ENCODE measurements at regions not wholly inside any gene's neighbourhood (a gene's known extent, or its start where the extent isn't known, plus 50 kb on each side); places are given as distances from the start of the nearest gene placed in this dataset.

DNA sequence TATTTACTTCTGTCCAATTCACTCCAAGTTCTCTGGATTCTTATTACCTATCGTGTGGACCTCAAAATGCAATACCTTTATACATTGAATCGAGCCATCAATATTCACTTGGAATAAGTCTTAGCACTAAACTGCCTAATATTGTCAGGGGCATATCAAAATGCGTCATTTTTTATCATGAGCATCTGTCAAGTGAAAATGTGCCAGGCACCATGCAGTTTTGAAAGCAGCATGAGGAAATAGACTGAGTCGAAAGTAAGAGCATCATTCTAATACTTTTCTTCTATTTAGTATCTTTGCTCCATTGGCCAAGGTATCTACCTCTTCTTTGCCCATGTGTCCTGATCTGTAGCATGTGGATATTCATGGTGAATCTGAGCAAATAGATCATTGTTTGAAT, 1193.4 kb downstream of the CDH11 start:
- no peak overlapping the region for H3K9ac ChIP-seq (ENCODE audit: low read length in 2 of 2)
- H3K9me3 ChIP-seq (ENCODE audit: control insufficient read depth in 2 of 2, low read length in 2 of 2) = no peaks in the 10 kb centered on the region
- H3K4me3 ChIP-seq (ENCODE audit: low read length in 2 of 2) = no peak overlapping the region
- no peak overlapping the region for H3K27ac ChIP-seq (ENCODE audit: low read length)
- no peaks in the 10 kb centered on the region for H3K36me3 ChIP-seq (ENCODE audit: control insufficient read depth in 2 of 2, insufficient read depth in 2 of 2, low read length in 2 of 2)
- H3K4me1 ChIP-seq (ENCODE audit: control insufficient read depth, insufficient read depth, low read length) = no peaks in the 10 kb centered on the region
- no peaks in the 10 kb centered on the region for H3K27me3 ChIP-seq (ENCODE audit: control insufficient read depth in 1 of 2, insufficient read depth in 2 of 2, low read length in 2 of 2)

GRCh38 chr16:63925221-63925620, 1196.6 kb downstream of the CDH11 start:
- no peaks in the 10 kb centered on the region for H3K36me3 ChIP-seq (ENCODE audit: control insufficient read depth in 2 of 2, insufficient read depth in 2 of 2, low read length in 2 of 2)
- no peak overlapping the region for H3K9ac ChIP-seq (ENCODE audit: low read length in 2 of 2)
- H3K27ac ChIP-seq (ENCODE audit: low read length) = no peak overlapping the region
- no peak overlapping the region for H3K4me3 ChIP-seq (ENCODE audit: low read length in 2 of 2)
- H3K4me1 ChIP-seq (ENCODE audit: control insufficient read depth, insufficient read depth, low read length) = no peaks in the 10 kb centered on the region
- H3K27me3 ChIP-seq (ENCODE audit: control insufficient read depth in 1 of 2, insufficient read depth in 2 of 2, low read length in 2 of 2) = no peaks in the 10 kb centered on the region
- no peaks in the 10 kb centered on the region for H3K9me3 ChIP-seq (ENCODE audit: control insufficient read depth in 2 of 2, low read length in 2 of 2)

DNA sequence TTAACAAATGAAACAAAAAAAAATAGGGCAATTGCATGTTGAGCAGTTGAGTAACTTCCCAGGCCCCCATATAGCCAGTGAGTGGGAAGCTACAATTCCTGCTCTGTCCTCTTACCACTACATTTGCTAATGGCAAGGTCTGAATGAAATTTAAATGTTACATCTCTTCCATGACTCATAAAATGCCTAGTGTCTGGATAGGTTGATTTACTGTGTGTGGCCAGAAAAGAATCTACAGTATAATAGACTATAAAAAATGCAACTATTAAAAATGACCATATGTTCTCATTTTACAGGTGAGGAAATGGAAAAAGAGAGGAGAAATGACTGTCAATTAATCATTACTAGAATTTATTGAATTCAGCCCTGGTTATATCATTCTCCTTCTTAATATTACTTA, 1199.3 kb downstream of the CDH11 start:
- Histone ChIP-seq H3K9ac (ENCODE audit: low read length in 2 of 2) (no peak overlapping the region), H3K9me3 (ENCODE audit: control insufficient read depth in 2 of 2, low read length in 2 of 2) (no peaks in the 10 kb centered on the region), H3K4me3 (ENCODE audit: low read length in 2 of 2) (no peak overlapping the region), H3K36me3 (ENCODE audit: control insufficient read depth in 2 of 2, insufficient read depth in 2 of 2, low read length in 2 of 2) (no peaks in the 10 kb centered on the region), H3K27ac (ENCODE audit: low read length) (no peak overlapping the region), H3K27me3 (ENCODE audit: control insufficient read depth in 1 of 2, insufficient read depth in 2 of 2, low read length in 2 of 2) (no peaks in the 10 kb centered on the region), H3K4me1 (ENCODE audit: control insufficient read depth, insufficient read depth, low read length) (no peaks in the 10 kb centered on the region)

GRCh38 chr16:63921737-63922295, 1200.0 kb downstream of the CDH11 start:
- Histone ChIP-seq H3K9ac (ENCODE audit: low read length in 2 of 2) (no peak overlapping the region), H3K27me3 (ENCODE audit: control insufficient read depth in 1 of 2, insufficient read depth in 2 of 2, low read length in 2 of 2) (no peaks in the 10 kb centered on the region), H3K4me3 (ENCODE audit: low read length in 2 of 2) (no peak overlapping the region), H3K4me1 (ENCODE audit: control insufficient read depth, insufficient read depth, low read length) (no peaks in the 10 kb centered on the region), H3K27ac (ENCODE audit: low read length) (no peak overlapping the region), H3K9me3 (ENCODE audit: control insufficient read depth in 2 of 2, low read length in 2 of 2) (no peaks in the 10 kb centered on the region), H3K36me3 (ENCODE audit: control insufficient read depth in 2 of 2, insufficient read depth in 2 of 2, low read length in 2 of 2) (no peaks in the 10 kb centered on the region)

DNA sequence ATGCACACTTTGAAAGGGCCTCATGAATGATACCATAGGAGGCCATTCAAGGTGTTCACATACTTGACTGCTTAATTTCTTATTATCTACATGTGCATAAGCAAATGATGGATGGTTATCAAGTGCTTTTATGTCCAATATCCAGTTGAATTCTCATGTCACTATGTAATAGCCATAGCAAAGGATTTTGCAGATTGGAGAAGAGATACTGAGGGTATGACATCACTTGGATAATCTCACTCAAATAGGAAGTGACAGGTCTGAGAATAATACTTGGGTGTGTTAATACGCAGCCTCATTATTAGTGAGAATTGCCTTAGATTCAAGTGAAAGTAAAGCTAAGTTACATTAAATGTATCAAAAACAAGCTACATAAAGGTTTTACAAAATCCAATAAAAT, 1208.6 kb downstream of the CDH11 start:
- no peaks in the 10 kb centered on the region for H3K4me1 ChIP-seq (ENCODE audit: control insufficient read depth, insufficient read depth, low read length)
- H3K4me3 ChIP-seq (ENCODE audit: low read length in 2 of 2) = no peak overlapping the region
- no peaks in the 10 kb centered on the region for H3K9me3 ChIP-seq (ENCODE audit: control insufficient read depth in 2 of 2, low read length in 2 of 2)
- no peak overlapping the region for H3K9ac ChIP-seq (ENCODE audit: low read length in 2 of 2)
- H3K27me3 ChIP-seq (ENCODE audit: control insufficient read depth in 1 of 2, insufficient read depth in 2 of 2, low read length in 2 of 2) = no peaks in the 10 kb centered on the region
- no peak overlapping the region for H3K27ac ChIP-seq (ENCODE audit: low read length)
- no peaks in the 10 kb centered on the region for H3K36me3 ChIP-seq (ENCODE audit: control insufficient read depth in 2 of 2, insufficient read depth in 2 of 2, low read length in 2 of 2)

- no peak overlapping the region for H3K4me3 ChIP-seq (ENCODE audit: low read length in 2 of 2)
- H3K4me1 ChIP-seq (ENCODE audit: control insufficient read depth, insufficient read depth, low read length) = no peaks in the 10 kb centered on the region
- H3K27ac ChIP-seq (ENCODE audit: low read length) = no peak overlapping the region
- H3K9me3 ChIP-seq (ENCODE audit: control insufficient read depth in 2 of 2, low read length in 2 of 2) = no peaks in the 10 kb centered on the region
- no peaks in the 10 kb centered on the region for H3K27me3 ChIP-seq (ENCODE audit: control insufficient read depth in 1 of 2, insufficient read depth in 2 of 2, low read length in 2 of 2)
- H3K36me3 ChIP-seq (ENCODE audit: control insufficient read depth in 2 of 2, insufficient read depth in 2 of 2, low read length in 2 of 2) = no peaks in the 10 kb centered on the region
- H3K9ac ChIP-seq (ENCODE audit: low read length in 2 of 2) = no peak overlapping the region
Measured at GRCh38 chr16:63907251-63907650, 1214.6 kb downstream of the CDH11 start.

GRCh38 chr16:63904930-63905329, 1216.9 kb downstream of the CDH11 start:
- no peak overlapping the region for H3K27ac ChIP-seq (ENCODE audit: low read length)

DNA sequence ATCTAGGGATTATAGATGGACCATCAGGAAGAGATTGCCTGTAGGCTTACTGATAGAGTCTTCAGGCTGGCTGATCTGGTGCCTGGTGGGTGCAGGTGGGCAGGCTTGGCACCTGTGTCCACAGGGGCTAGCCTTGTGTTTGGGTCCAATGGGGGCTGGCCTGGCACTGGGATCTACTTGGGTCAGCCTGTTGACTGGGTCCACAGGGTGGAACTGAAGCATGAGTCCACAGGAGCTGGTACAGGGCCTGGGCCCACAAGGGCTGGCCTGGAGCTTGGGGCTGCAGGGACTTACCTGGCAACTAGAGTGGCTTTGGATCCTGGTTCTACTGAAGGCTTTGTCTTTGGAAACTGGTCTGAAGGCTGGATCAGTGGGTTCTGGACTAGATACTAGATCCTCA, 1217.7 kb downstream of the CDH11 start:
- no peak overlapping the region for H3K4me3 ChIP-seq (ENCODE audit: low read length in 2 of 2)
- no peaks in the 10 kb centered on the region for H3K4me1 ChIP-seq (ENCODE audit: control insufficient read depth, insufficient read depth, low read length)
- H3K27ac ChIP-seq (ENCODE audit: low read length) = no peak overlapping the region
- no peak overlapping the region for H3K9ac ChIP-seq (ENCODE audit: low read length in 2 of 2)
- no peaks in the 10 kb centered on the region for H3K9me3 ChIP-seq (ENCODE audit: control insufficient read depth in 2 of 2, low read length in 2 of 2)
- H3K36me3 ChIP-seq (ENCODE audit: control insufficient read depth in 2 of 2, insufficient read depth in 2 of 2, low read length in 2 of 2) = no peaks in the 10 kb centered on the region
- no peaks in the 10 kb centered on the region for H3K27me3 ChIP-seq (ENCODE audit: control insufficient read depth in 1 of 2, insufficient read depth in 2 of 2, low read length in 2 of 2)

More at GRCh38 chr16:63904930-63905329, 1216.9 kb downstream of the CDH11 start:
- Histone ChIP-seq H3K9me3 (ENCODE audit: control insufficient read depth in 2 of 2, low read length in 2 of 2) (no peaks in the 10 kb centered on the region), H3K4me3 (ENCODE audit: low read length in 2 of 2) (no peak overlapping the region), H3K27me3 (ENCODE audit: control insufficient read depth in 1 of 2, insufficient read depth in 2 of 2, low read length in 2 of 2) (no peaks in the 10 kb centered on the region), H3K9ac (ENCODE audit: low read length in 2 of 2) (no peak overlapping the region), H3K36me3 (ENCODE audit: control insufficient read depth in 2 of 2, insufficient read depth in 2 of 2, low read length in 2 of 2) (no peaks in the 10 kb centered on the region), H3K4me1 (ENCODE audit: control insufficient read depth, insufficient read depth, low read length) (no peaks in the 10 kb centered on the region)

DNA sequence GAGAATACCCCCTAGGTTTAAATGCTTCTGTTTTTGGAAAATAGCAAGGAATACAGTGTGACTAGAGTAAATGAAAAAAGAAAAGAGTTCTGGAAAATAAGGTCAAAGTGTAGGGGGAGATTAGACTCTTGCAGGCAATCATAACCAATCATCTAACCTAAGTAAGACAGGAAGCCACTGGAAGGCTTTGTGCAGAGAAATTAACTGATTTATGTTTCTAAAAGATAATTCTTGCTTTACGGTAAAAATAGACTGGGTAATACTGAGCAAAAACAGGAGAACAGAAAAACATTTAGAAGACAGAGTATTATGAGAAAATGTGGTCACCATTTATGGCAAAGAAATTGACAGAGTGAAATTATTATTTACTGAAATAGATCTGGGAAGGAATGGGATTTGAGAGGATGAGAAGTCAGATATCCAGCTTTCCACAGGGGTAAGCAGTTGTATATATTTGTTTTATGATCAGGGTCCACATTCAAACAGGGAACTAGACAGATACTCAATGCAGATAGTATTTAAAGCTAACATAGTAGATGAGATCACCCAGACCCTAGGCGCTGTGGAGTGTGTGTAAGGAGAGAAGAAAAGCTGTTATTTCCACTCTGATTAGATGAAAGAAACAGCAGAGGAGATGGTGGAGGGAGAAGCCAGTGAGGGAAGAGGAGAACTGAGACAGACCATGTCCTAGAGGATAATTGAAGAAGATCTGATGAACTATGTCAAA, 1225.3 kb downstream of the CDH11 start:
- Histone ChIP-seq H3K27me3 (ENCODE audit: control insufficient read depth in 1 of 2, insufficient read depth in 2 of 2, low read length in 2 of 2) (no peaks in the 10 kb centered on the region), H3K36me3 (ENCODE audit: control insufficient read depth in 2 of 2, insufficient read depth in 2 of 2, low read length in 2 of 2) (no peaks in the 10 kb centered on the region), H3K9me3 (ENCODE audit: control insufficient read depth in 2 of 2, low read length in 2 of 2) (no peaks in the 10 kb centered on the region), H3K4me3 (ENCODE audit: low read length in 2 of 2) (no peak overlapping the region), H3K9ac (ENCODE audit: low read length in 2 of 2) (no peak overlapping the region), H3K27ac (ENCODE audit: low read length) (no peak overlapping the region), H3K4me1 (ENCODE audit: control insufficient read depth, insufficient read depth, low read length) (no peaks in the 10 kb centered on the region)

GRCh38 chr16:63890723-63891122, 1231.1 kb downstream of the CDH11 start:
- no peak overlapping the region for H3K27ac ChIP-seq (ENCODE audit: low read length)
- no peaks in the 10 kb centered on the region for H3K36me3 ChIP-seq (ENCODE audit: control insufficient read depth in 2 of 2, insufficient read depth in 2 of 2, low read length in 2 of 2)
- no peak overlapping the region for H3K4me3 ChIP-seq (ENCODE audit: low read length in 2 of 2)
- H3K4me1 ChIP-seq (ENCODE audit: control insufficient read depth, insufficient read depth, low read length) = peaks cover 4% of the 10 kb centered on the region
- no peak overlapping the region for H3K9ac ChIP-seq (ENCODE audit: low read length in 2 of 2)
- no peaks in the 10 kb centered on the region for H3K9me3 ChIP-seq (ENCODE audit: control insufficient read depth in 2 of 2, low read length in 2 of 2)
- no peaks in the 10 kb centered on the region for H3K27me3 ChIP-seq (ENCODE audit: control insufficient read depth in 1 of 2, insufficient read depth in 2 of 2, low read length in 2 of 2)

GRCh38 chr16:63890081-63890480, 1231.8 kb downstream of the CDH11 start:
- Histone ChIP-seq H3K9me3 (ENCODE audit: control insufficient read depth in 2 of 2, low read length in 2 of 2) (no peaks in the 10 kb centered on the region), H3K27me3 (ENCODE audit: control insufficient read depth in 1 of 2, insufficient read depth in 2 of 2, low read length in 2 of 2) (no peaks in the 10 kb centered on the region), H3K4me3 (ENCODE audit: low read length in 2 of 2) (no peak overlapping the region), H3K36me3 (ENCODE audit: control insufficient read depth in 2 of 2, insufficient read depth in 2 of 2, low read length in 2 of 2) (no peaks in the 10 kb centered on the region), H3K9ac (ENCODE audit: low read length in 2 of 2) (no peak overlapping the region), H3K4me1 (ENCODE audit: control insufficient read depth, insufficient read depth, low read length) (peaks cover 4% of the 10 kb centered on the region), H3K27ac (ENCODE audit: low read length) (no peak overlapping the region)

All from stomach smooth muscle (tissue), 2 donors.